ENCODE measurements at regions not wholly inside any gene's neighbourhood (a gene's known extent, or its start where the extent isn't known, plus 50 kb on each side); places are given as distances from the start of the nearest gene placed in this dataset.
"Not testable (repeated sequence)": the region's sequence is repeated elsewhere in the genome, so short reads cannot be mapped to it uniquely, and the experiment has no call there.

DNA sequence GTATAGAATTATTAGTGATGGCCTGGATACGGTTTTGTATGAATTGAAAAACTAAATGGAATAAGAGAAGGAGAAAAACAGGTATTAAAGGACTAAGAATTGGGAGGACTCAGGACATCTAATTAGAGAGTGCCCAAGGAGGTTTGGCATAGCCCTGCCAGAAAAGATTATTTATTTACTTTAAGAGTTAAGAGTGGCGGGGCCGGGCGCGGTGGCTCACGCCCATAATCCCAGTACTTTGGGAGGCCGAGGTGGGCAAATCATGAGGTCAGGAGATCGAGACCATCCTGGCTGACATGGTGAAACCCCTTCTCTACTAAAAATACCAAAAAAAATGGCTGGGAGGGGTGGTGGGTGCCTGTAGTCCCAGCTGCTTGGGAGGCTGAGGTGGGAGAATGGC, 115.2 kb upstream of the KCNJ3 start:
- not testable (repeated sequence) for DNase-seq (ENCODE audit: low spot score)

DNA sequence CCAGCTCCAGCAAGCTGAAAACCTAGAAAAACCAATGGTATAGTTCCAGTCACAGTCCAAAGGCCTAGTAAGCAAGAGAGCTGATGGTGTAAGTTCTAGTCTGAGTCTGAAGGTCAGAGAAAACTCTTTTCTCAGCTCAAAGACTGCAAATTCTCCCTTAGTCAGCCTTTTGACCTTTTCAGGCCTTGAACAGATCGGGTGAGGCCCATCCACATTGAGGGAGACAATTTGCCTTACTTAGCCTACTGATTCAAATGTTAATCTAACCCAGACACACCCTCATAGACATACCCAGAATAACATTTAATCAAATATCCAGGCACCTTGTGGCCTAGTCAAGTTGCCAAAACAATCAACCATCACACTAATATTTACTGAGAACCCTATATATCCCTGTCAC, 110.8 kb upstream of the KCNJ3 start:
- no peak for DNase-seq (ENCODE audit: low spot score)

DNA sequence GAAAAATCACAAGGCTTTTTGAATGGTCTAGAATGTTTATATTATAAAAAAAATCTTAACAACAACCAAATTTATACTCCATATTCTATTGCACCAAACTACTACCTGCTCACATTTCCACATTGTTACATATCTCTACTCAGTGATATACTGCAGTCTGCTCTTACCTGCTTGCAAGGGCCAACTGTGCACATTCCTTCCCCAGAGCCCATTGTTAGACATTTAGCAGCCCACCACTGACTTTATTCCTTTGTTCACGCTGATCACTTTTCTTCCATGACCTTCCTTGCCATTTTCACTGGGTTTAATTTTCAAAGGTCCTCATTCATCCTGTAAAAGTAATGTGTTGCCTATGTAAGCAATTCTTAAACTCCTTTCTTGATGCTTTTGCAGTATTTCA, 109.7 kb upstream of the KCNJ3 start:
- DNase-seq (ENCODE audit: low spot score), result no peak

DNA sequence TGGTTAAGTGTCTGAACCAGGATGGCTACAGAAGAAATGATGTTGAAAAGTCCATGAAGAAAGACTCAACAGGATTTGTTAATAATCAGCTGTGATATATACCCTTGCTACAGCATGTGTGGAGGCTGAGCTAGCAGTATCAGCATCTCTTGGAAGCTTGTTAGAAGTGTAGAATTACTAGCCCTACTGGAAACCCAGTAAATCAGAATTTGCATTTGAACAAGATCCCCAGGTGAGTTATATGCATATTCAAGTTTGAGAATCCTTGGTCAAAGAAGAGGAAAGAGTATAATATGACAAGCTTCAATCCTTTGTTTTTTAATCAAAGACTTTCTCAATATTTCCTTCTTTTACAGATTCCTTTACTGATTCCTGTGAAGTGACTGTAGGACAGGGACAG, 109.0 kb upstream of the KCNJ3 start:
- DNase-seq (ENCODE audit: low spot score), result no peak

DNA sequence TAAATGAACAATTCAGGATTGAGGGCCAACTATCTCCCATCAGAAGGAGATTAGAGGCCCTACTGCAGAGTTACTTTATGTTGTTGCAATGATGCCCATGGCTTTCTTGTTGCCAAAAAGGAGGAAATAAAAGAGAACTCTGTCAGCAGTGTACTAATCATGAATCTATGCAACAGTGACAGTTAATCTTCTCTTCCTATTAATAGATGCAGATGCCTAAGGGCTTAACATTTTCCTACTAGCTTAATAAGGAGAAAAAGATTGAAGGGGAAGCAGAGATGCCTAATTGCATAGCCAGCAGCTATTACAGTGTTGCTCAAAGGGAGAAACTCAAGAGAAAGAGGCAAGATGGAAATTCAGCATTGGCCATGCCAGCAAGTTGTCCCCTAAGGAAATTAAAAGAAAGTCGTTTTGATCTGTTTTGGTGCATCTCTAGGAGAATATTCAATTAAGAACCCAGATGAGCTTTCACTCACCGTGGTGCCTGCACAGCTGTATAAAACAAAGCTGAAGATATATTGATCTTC, 107.1 kb upstream of the KCNJ3 start:
- DNase-seq (ENCODE audit: low spot score), result no peak

DNA sequence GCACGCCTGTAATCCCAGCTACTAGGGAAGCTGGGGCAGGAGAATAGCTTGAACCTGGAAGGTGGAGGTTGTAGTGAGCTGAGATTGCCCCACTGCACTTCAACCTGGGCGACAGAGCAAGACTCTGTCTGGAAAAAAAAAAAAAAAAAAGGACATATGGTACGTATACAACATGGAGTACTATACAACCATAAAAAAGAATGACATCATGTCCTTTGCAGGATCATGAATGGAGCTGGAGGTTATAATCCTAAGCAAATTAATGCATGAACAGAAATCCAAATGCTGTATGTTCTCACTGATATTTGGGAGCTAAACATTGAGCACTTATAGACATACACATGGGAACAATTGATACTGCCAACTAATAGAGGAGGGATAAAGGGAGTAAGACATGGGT, 99.3 kb upstream of the KCNJ3 start:
- DNase-seq (ENCODE audit: low spot score), result no peak

DNA sequence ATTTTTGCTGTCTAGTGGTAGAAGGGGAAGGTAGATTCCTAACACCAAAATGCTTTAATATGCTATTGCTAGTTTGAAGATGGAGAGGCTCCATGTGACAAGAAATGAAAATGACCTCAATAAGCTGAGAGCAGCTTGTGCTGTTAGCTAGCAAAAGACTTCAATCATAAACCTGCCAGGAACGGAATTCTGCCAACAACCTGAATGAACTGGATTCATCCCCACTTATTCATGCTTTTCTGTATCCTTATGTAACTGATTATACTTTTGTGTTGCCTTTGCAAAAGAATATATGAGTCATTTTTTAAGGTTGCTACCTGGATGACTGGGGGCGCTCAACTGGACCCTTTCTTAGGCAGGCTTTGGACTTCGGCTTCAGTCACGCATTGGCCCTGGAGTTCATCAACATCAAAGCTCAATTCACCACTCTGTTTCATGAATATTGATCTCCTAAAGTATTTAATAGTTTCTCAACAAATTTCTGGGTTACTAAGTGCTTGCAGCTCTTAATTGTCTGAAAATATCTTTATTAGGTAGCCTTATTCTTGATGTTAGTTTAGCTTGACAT, 97.5 kb upstream of the KCNJ3 start:
- no peak for DNase-seq (ENCODE audit: low spot score)

DNA sequence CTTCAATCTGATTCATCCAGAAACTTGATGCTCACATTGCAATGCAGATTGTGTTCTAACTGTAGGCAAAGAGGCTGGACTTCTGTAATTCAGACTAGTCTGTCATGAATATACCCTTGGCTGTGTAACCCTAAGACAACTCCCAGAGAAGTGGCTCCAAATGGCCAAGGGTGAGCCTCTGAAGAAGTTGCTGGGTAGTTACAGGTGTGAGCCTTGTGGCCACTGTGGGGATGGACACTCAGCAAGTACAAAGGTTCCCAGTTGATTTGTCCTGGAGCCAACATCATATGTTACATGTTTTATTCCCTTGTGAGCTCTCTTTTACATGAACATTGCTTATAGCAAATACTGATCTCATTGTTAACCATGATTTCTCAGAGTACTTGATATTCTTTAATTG, 94.8 kb upstream of the KCNJ3 start:
- no peak for DNase-seq (ENCODE audit: low spot score)

DNA sequence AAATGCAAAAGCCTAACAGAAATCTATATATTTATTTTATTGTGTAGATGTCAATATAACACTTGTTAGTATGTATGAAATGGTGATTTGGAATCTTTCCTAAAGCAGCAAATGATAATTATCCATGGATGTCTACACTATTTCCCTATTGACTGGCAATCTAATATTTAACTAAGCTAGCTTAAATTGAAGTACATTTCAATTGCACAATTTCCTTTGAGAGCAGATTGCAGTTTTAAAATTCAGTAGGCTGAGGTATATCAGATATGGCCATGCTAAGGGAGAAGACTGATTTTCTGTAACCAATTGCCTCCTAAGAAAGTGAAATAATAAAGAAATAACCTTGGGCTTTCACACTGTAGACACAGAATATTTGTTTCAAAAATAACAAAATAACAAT, 90.1 kb upstream of the KCNJ3 start:
- DNase-seq (ENCODE audit: low spot score), result no peak

DNA sequence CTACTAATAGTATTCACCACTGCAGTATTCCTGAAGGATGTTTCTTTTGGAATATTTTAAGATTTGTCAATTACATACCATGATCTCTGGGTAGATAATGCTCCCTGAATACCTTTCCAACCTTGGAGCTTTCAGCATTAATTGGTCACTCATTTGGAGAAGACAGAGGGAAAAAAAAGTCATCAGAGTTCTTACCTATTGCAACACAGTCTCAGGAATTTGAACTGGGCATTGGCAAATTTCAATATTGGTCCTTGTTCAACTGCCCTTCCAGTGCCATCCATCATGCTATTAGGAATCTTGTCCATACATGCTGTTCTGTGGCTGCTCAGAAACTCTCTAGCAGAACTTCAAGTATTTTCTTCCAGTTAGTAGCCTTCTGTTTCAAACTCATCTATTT, 83.6 kb upstream of the KCNJ3 start:
- DNase-seq (ENCODE audit: low spot score), result no peak

DNA sequence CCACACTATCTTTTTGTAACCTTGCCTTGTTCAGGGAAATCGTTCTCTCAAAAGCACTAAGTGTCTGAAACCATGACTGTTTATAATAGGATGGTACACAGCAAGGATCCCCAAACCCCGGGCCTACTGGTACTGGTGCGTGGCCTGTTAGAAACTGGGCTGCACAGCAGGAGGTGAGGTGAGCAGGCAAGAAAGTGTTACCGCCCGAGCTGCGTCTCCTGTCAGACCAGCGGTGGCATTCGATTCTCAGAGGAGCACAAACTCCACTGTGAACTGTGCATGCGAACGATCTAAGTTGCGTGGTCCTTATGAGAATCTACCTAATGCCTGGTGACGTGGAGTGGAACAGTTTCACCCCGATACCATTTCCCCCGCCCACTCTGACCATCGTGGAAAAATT, 81.8 kb upstream of the KCNJ3 start:
- DNase-seq (ENCODE audit: low spot score), result no peak

DNA sequence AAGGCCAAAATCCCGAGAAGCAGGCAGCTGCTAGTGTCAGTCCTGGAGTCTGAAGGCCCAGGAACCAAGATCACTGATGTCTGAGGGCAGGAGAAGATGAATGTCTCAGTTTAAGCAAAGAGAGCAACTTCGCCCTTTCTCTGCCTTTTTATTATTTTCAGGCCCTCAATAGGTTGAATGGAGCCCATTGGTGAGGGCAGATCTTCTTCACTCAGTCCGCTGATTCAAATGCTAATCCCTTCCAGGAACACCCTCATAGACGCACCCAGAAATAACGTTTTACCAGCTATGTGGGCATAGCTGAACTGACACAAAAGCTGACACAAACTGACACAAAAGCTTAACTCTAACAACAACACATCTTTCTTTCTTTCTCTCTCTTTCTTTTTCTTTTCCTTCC, 78.0 kb upstream of the KCNJ3 start:
- DNase-seq (ENCODE audit: low spot score), result no peak

DNA sequence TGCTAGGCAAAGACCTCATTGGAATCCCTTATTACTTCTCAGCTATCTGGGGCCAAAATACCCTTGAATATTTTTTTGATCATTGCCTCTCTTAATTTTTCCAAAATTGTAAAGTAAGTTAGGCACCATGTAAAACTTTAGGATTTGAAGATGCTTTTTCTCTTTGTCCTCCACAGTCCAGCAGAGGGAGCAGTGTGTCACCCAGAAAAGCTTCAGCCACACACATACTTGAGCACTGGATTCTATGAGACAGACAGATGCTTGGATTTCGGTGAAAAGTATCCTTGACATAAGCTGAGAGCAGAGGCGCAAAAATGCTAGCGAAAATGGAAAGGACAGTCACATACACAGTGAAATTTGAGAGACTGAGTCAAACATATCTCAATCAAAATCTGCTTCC, 74.7 kb upstream of the KCNJ3 start:
- peak; percentile 59 for DNase-seq (ENCODE audit: low spot score)

DNA sequence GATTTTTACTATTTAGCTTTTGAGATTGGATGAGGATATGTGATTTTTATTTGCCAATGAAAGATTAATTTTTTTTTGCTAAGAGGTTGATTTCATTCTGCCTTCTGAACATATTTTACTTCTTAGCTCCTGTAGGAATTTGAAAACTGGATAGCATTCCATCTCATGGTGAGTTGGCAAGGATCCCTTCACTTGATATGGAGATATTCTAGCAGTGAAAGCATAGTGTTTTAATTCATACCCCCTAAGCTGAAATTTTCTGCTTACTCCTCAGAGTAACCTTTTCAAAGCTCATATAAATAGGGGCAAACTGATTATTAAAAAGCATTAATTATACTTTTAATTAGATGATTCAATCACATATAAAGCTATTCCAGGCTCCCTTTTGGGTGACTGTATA, 61.0 kb upstream of the KCNJ3 start:
- no peak for DNase-seq (ENCODE audit: low spot score)

DNA sequence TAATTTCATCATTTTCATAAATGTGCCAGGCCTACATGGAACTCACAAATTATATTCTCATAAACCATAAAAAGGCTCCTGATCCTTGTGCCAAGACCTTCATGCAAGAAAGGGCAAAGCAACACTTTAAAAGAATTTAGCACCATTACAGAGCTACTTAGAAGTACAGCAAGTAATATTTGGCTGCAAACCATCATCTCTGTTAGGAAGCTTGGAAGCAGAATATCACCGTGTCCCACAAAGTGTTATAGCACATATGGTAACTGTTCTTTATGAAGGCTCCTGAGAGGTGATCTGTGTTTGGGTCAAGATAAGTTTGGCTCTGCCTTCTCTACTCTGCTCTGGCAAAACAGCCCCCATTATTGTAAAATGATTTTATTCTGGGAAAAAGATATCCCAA, 59.7 kb upstream of the KCNJ3 start:
- no peak for DNase-seq (ENCODE audit: low spot score)

DNA sequence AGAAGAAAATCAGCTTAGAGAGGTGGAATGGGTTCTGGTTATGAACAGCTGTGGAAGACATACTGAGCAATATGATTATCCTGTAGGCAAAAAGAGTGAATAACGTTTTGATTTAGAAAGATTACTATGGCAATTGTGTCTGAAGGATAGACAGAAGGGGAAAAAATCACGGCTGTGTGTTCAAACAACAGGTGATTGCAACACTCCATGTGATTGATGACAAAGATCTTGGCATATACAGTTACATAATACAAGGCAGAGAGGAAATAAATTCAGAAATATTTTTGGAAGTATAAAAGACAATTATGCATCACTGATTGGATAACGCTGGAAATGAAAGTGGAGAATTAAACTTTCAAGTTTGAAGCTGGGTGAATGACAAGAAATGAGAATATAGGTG, 58.5 kb upstream of the KCNJ3 start:
- no peak for DNase-seq (ENCODE audit: low spot score)
